Breast epithelium (tissue), 3 donors: ENCODE measurements at regions not wholly inside any gene's neighbourhood (a gene's known extent, or its start where the extent isn't known, plus 50 kb on each side); places are given as distances from the start of the nearest gene placed in this dataset.

Experiments used
- POLR2A ChIP-seq: fragments of 450-650 bp; IDR thresholded peaks from one replicate; pipeline ENCODE4 v1.6.1; 2016; ENCODE audit warnings: antibody characterized with exemption, mild to moderate bottlenecking, moderate library complexity
- TF ChIP-seq, protein P1 (sequence below), 3 donors: fragments of 450-650 bp; IDR thresholded peaks; one replicate each; pipeline ENCODE4 v1.5.1; 2016 to 2017; ENCODE audit warnings: antibody characterized with exemption in 3 of 3, mild to moderate bottlenecking in 3 of 3, moderate library complexity in 3 of 3

DNA sequence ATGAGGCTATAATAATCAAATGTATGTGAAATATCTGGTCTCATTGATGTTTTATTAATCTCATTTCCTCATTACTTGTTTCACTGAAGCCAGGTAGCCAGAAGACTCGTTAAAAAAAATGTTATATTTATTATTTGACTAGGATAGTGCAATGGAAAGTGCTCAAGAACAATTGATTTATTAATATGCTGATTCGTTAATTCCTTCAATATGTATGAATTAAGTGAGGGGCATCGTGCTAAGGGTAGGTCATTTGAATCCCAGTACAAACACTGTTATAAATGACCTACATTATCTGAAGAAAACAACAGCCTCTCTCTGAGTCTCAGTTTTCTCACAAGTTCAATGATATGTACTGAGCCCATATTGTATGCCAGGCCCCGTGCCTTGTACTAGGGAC is 214.2 kb upstream of the GPRIN3 start:
- TF ChIP-seq, protein P1, sequence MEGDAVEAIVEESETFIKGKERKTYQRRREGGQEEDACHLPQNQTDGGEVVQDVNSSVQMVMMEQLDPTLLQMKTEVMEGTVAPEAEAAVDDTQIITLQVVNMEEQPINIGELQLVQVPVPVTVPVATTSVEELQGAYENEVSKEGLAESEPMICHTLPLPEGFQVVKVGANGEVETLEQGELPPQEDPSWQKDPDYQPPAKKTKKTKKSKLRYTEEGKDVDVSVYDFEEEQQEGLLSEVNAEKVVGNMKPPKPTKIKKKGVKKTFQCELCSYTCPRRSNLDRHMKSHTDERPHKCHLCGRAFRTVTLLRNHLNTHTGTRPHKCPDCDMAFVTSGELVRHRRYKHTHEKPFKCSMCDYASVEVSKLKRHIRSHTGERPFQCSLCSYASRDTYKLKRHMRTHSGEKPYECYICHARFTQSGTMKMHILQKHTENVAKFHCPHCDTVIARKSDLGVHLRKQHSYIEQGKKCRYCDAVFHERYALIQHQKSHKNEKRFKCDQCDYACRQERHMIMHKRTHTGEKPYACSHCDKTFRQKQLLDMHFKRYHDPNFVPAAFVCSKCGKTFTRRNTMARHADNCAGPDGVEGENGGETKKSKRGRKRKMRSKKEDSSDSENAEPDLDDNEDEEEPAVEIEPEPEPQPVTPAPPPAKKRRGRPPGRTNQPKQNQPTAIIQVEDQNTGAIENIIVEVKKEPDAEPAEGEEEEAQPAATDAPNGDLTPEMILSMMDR (IDR thresholded peaks at IDR 0.05): no peak
- TF ChIP-seq POLR2A: no peak
